ENCODE measurements at regions not wholly inside any gene's neighbourhood (a gene's known extent, or its start where the extent isn't known, plus 50 kb on each side); places are given as distances from the start of the nearest gene placed in this dataset.
"Not testable (repeated sequence)": the region's sequence is repeated elsewhere in the genome, so short reads cannot be mapped to it uniquely, and the experiment has no call there.

- DNase-seq (ENCODE audit: low spot score), result no peak
Observed at GRCh38 chr7:52779004-52779403, 256.4 kb upstream of the POM121L12 start.

GRCh38 chr7:52777051-52777822, 258.2 kb upstream of the POM121L12 start:
- no peak for DNase-seq (ENCODE audit: low spot score)

GRCh38 chr7:52775876-52776275, 259.6 kb upstream of the POM121L12 start:
- DNase-seq (ENCODE audit: low spot score), result no peak

- DNase-seq (ENCODE audit: low spot score), result no peak
Observed at GRCh38 chr7:52771177-52771576, 264.3 kb upstream of the POM121L12 start.

- DNase-seq (ENCODE audit: low spot score), result no peak
Observed at GRCh38 chr7:52764492-52765169, 270.8 kb upstream of the POM121L12 start.

GRCh38 chr7:52758356-52758755, 277.1 kb upstream of the POM121L12 start:
- DNase-seq (ENCODE audit: low spot score), result no peak

GRCh38 chr7:52753855-52754254, 281.6 kb upstream of the POM121L12 start:
- no peak for DNase-seq (ENCODE audit: low spot score)

- DNase-seq (ENCODE audit: low spot score), result no peak
Observed at GRCh38 chr7:52752891-52753290, 282.5 kb upstream of the POM121L12 start.

- DNase-seq (ENCODE audit: low spot score), result no peak
Observed at GRCh38 chr7:52749880-52750279, 285.6 kb upstream of the POM121L12 start.

- DNase-seq (ENCODE audit: low spot score), result no peak
Observed at GRCh38 chr7:52747817-52748216, 287.6 kb upstream of the POM121L12 start.

GRCh38 chr7:52741670-52742290, 293.7 kb upstream of the POM121L12 start:
- DNase-seq (ENCODE audit: low spot score), result no peak

- no peak for DNase-seq (ENCODE audit: low spot score)
Observed at GRCh38 chr7:52735656-52736055, 299.8 kb upstream of the POM121L12 start.

GRCh38 chr7:52728683-52729082, 306.8 kb upstream of the POM121L12 start:
- not testable (repeated sequence) for DNase-seq (ENCODE audit: low spot score)

- no peak for DNase-seq (ENCODE audit: low spot score)
Observed at GRCh38 chr7:52727632-52728031, 307.8 kb upstream of the POM121L12 start.

GRCh38 chr7:52726986-52727385, 308.4 kb upstream of the POM121L12 start:
- no peak for DNase-seq (ENCODE audit: low spot score)

- DNase-seq (ENCODE audit: low spot score), result no peak
Observed at GRCh38 chr7:52726493-52726892, 308.9 kb upstream of the POM121L12 start.

GRCh38 chr7:52723606-52724005, 311.8 kb upstream of the POM121L12 start:
- no peak for DNase-seq (ENCODE audit: low spot score)

GRCh38 chr7:52720856-52721255, 314.6 kb upstream of the POM121L12 start:
- no peak for DNase-seq (ENCODE audit: low spot score)

- DNase-seq (ENCODE audit: low spot score), result no peak
Observed at GRCh38 chr7:52719677-52720076, 315.8 kb upstream of the POM121L12 start.

- no peak for DNase-seq (ENCODE audit: low spot score)
Observed at GRCh38 chr7:52715701-52716100, 319.7 kb upstream of the POM121L12 start.

- no peak for DNase-seq (ENCODE audit: low spot score)
Observed at GRCh38 chr7:52712938-52713337, 322.5 kb upstream of the POM121L12 start.

GRCh38 chr7:52711951-52712350, 323.5 kb upstream of the POM121L12 start:
- no peak for DNase-seq (ENCODE audit: low spot score)

- no peak for DNase-seq (ENCODE audit: low spot score)
Observed at GRCh38 chr7:52708846-52709245, 326.6 kb upstream of the POM121L12 start.
